Caco-2 (cell line): ENCODE measurements at regions not wholly inside any gene's neighbourhood (a gene's known extent, or its start where the extent isn't known, plus 50 kb on each side); places are given as distances from the start of the nearest gene placed in this dataset.

Experiments
- BruUV-seq: library from RNA; stranded (reverse); fragments of 400-500 nt; replicated peaks from 2 replicates; lab custom pipeline; 2021; lab: Mats Ljungman, UMichigan
- CTCF ChIA-PET: fragments of 300-600 bp; sonication (Branson Sonifier 250); formaldehyde crosslinking; loops from one replicate; lab custom pipeline; 2022; ENCODE audit warnings: antibody characterized with exemption; lab: Charles Lee
- POLR2A ChIA-PET: fragments of 300-600 bp; sonication (Branson Sonifier 250); formaldehyde crosslinking; loops from one replicate; lab custom pipeline; 2022; ENCODE audit warnings: antibody characterized with exemption; lab: Charles Lee
- DNase-seq, 2 experiments: peaks; one replicate each; pipeline versions ENCODE4 v3.0.0 to v3.0.0-alpha.2; 2020 to 2022
- H3K27me3 ChIP-seq: replicated peaks from 2 replicates; pipeline ENCODE4 v1.6.0; 2011; ENCODE audit warnings: low read length; ENCODE audit not compliant: control insufficient read depth, insufficient read depth
- H3K36me3 ChIP-seq: 2 replicates; pipeline ENCODE4 v1.5.1; 2011; ENCODE audit warnings: low read length; ENCODE audit not compliant: control insufficient read depth, insufficient read depth
- H3K4me1 ChIP-seq: fragments of 250-450 bp; sonication (Bioruptor Pico); 2 replicates; pipeline ENCODE4 v1.5.1; 2020; ENCODE audit warnings: mild to moderate bottlenecking
- H3K4me3 ChIP-seq: 2 replicates; pipeline ENCODE4 v1.5.1; 2011; ENCODE audit warnings: low read depth, mild to moderate bottlenecking, control low read depth, low read length
- H3K9me3 ChIP-seq: fragments of 250-450 bp; sonication (Bioruptor Pico); 2 replicates; pipeline ENCODE4 v1.5.1; 2020; ENCODE audit warnings: mild to moderate bottlenecking, moderate library complexity
- H3K27ac Mint-ChIP-seq: one replicate; pipeline ENCODE4 v1.8.0; 2022; ENCODE audit warnings: mixed read lengths; ENCODE audit not compliant: unreplicated experiment
- H3K27me3 Mint-ChIP-seq: one replicate; pipeline ENCODE4 v1.8.0; 2022; ENCODE audit warnings: mixed read lengths; ENCODE audit not compliant: insufficient read depth, unreplicated experiment
- H3K36me3 Mint-ChIP-seq: one replicate; pipeline ENCODE4 v1.8.0; 2022; ENCODE audit warnings: mild to moderate bottlenecking, mixed read lengths; ENCODE audit not compliant: insufficient read depth, unreplicated experiment
- H3K4me1 Mint-ChIP-seq: one replicate; pipeline ENCODE4 v1.8.0; 2022; ENCODE audit warnings: low read depth, mixed read lengths; ENCODE audit not compliant: unreplicated experiment
- H3K4me3 Mint-ChIP-seq: one replicate; pipeline ENCODE4 v1.8.0; 2022; ENCODE audit warnings: mild to moderate bottlenecking, moderate library complexity, mixed read lengths; ENCODE audit not compliant: unreplicated experiment
- H3K9me3 Mint-ChIP-seq: one replicate; pipeline ENCODE4 v1.8.0; 2022; ENCODE audit warnings: mixed read lengths; ENCODE audit not compliant: unreplicated experiment
- intact Hi-C: fragments of 100-400 bp; cut with micrococcal nuclease; formaldehyde crosslinking; loops from one replicate; pipeline ENCODE4 v1.10.0; 2022; ENCODE audit not compliant: unreplicated experiment
- TF ChIP-seq, protein P1 (sequence below), 2 experiments: fragments of 200-600 bp in 1 of 2; IDR thresholded peaks; 1 replicate in 1 of 2; 2 replicates in 1 of 2; pipeline versions ENCODE4 v1.5.1 to v1.8.0; 2011 to 2022; ENCODE audit warnings: antibody characterized with exemption in 1 of 2, control low read depth in 1 of 2, inconsistent platforms in 1 of 2, low read depth in 1 of 2, low read length in 1 of 2, mild to moderate bottlenecking in 1 of 2, moderate library complexity in 1 of 2; ENCODE audit not compliant: insufficient read depth in 1 of 2, severe bottlenecking in 1 of 2, unreplicated experiment in 1 of 2

DNA sequence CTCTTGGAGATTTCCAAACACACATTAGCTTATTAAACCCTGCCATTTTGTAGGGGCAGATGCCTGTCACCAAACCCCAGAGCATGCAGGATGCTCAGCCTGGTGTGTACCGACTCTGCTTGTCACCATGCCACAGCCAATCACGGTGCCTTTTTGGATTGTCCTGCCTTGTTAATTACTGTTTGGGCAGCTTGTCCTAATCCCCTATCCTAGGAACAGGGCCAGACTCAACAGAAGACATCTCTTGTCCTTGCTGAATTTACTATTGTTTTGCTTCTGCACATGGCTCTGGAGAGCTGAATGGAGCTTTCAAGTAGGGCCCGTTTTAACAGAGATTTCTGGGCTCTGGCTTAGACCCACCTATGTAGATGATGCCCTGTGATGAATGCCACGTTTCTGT is 388.5 kb downstream of the AACS start:
- H3K9me3 ChIP-seq, result no peaks in the 10 kb centered on the region
- BruUV-seq, result no TSS peak
- H3K27me3 ChIP-seq, result no peaks in the 10 kb centered on the region
- no peak overlapping the region for H3K27ac Mint-ChIP-seq
- H3K27me3 Mint-ChIP-seq, result peaks cover 27% of the 10 kb centered on the region
- peaks cover 9% of the 10 kb centered on the region for H3K9me3 Mint-ChIP-seq
- H3K36me3 ChIP-seq, result no peaks in the 10 kb centered on the region
- TF ChIP-seq, protein P1, sequence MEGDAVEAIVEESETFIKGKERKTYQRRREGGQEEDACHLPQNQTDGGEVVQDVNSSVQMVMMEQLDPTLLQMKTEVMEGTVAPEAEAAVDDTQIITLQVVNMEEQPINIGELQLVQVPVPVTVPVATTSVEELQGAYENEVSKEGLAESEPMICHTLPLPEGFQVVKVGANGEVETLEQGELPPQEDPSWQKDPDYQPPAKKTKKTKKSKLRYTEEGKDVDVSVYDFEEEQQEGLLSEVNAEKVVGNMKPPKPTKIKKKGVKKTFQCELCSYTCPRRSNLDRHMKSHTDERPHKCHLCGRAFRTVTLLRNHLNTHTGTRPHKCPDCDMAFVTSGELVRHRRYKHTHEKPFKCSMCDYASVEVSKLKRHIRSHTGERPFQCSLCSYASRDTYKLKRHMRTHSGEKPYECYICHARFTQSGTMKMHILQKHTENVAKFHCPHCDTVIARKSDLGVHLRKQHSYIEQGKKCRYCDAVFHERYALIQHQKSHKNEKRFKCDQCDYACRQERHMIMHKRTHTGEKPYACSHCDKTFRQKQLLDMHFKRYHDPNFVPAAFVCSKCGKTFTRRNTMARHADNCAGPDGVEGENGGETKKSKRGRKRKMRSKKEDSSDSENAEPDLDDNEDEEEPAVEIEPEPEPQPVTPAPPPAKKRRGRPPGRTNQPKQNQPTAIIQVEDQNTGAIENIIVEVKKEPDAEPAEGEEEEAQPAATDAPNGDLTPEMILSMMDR (IDR thresholded peaks at IDR 0.05; ENCODE audit: insufficient read depth in 1 of 2, low read depth in 1 of 2, low read length in 1 of 2, severe bottlenecking in 1 of 2, unreplicated experiment in 1 of 2), result no peak
- POLR2A ChIA-PET, result no interaction called here
- CTCF ChIA-PET, result no interaction called here
- intact Hi-C loops, result no loop called here
- H3K4me3 Mint-ChIP-seq, result no peak overlapping the region
- H3K4me1 Mint-ChIP-seq, result no peaks in the 10 kb centered on the region
- H3K4me3 ChIP-seq, result no peak overlapping the region
- no peaks in the 10 kb centered on the region for H3K36me3 Mint-ChIP-seq
- H3K4me1 ChIP-seq, result no peaks in the 10 kb centered on the region
- DNase-seq, result no peak

DNA sequence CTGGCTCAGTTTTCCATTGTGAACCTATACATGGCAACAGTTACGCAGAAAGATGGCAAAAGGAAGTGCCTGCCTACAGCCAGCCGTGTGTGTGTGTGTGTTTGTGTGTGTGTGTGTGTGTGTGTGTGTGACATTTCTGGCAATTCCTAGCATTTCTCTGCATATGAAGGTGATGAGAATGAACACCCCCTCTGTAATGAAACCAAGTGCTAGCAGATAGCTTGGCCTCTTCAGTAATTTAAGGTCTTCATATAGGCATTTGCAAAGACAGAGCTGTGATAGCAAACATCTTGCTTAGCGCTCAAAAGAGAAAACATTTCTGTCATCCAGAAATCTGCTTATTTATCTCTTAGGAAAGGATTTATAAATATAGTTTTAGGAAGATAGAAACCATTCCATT is 389.1 kb downstream of the AACS start:
- Mint-ChIP-seq H3K4me3 (no peak overlapping the region), H3K4me1 (no peaks in the 10 kb centered on the region), H3K36me3 (no peaks in the 10 kb centered on the region), H3K27me3 (peaks cover 26% of the 10 kb centered on the region), H3K27ac (no peak overlapping the region), H3K9me3 (peaks cover 7% of the 10 kb centered on the region)
- no TSS peak for BruUV-seq
- CTCF ChIA-PET, result no interaction called here
- no peaks in the 10 kb centered on the region for H3K9me3 ChIP-seq
- TF ChIP-seq, protein P1 (IDR thresholded peaks at IDR 0.05; ENCODE audit: insufficient read depth in 1 of 2, low read depth in 1 of 2, low read length in 1 of 2, severe bottlenecking in 1 of 2, unreplicated experiment in 1 of 2), result no peak
- no peaks in the 10 kb centered on the region for H3K36me3 ChIP-seq
- intact Hi-C loops, result no loop called here
- no peak for DNase-seq
- POLR2A ChIA-PET, result no interaction called here
- H3K4me1 ChIP-seq, result no peaks in the 10 kb centered on the region
- no peak overlapping the region for H3K4me3 ChIP-seq
- no peaks in the 10 kb centered on the region for H3K27me3 ChIP-seq

DNA sequence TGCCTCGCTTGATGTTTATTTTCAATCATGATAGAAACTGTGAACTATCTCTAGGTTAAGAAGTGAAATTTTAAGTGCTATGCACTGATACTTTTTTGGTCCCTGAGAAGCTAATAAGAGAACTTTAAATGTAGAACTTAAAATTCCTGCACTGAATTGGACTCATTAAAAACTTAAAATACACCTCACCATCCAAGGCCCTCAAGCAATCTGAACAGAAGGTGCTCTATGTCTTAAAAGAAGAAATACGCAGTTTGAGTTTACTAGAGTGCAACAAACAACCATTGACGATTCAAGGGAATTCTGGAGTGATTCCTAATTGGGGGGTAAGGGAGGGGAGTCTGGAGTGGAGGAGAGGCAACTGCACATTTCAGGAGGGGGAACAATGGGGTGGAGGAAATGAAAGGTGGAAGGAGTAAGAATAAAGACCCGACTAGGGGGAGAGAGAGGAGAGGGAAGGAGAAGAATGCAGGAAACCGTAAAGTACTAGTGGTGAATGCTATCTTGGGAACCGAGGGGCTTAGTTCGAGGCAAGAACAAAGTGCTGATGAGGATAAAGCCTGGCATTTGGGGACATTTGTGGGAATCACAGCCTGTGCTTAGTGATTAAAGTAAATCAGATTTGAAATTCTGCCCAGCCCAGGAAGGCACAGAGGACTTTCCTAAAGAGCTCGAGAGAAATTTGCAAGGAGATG is 389.7 kb downstream of the AACS start:
- Mint-ChIP-seq H3K36me3 (no peaks in the 10 kb centered on the region), H3K27me3 (peaks cover 22% of the 10 kb centered on the region), H3K4me3 (no peak overlapping the region), H3K4me1 (no peaks in the 10 kb centered on the region), H3K9me3 (peaks cover under 1% of the 10 kb centered on the region), H3K27ac (no peak overlapping the region)
- Histone ChIP-seq H3K4me1 (no peaks in the 10 kb centered on the region), H3K27me3 (no peaks in the 10 kb centered on the region), H3K9me3 (no peaks in the 10 kb centered on the region), H3K36me3 (no peaks in the 10 kb centered on the region), H3K4me3 (no peak overlapping the region)
- POLR2A ChIA-PET, result no interaction called here
- CTCF ChIA-PET, result no interaction called here
- DNase-seq, result no peak
- TF ChIP-seq, protein P1 (IDR thresholded peaks at IDR 0.05; ENCODE audit: insufficient read depth in 1 of 2, low read depth in 1 of 2, low read length in 1 of 2, severe bottlenecking in 1 of 2, unreplicated experiment in 1 of 2), result no peak
- no TSS peak for BruUV-seq
- intact Hi-C loops, result no loop called here
